HG03354 (cell line): ENCODE measurements at regions not wholly inside any gene's neighbourhood (a gene's known extent, or its start where the extent isn't known, plus 50 kb on each side); places are given as distances from the start of the nearest gene placed in this dataset.

Source experiments
- ATAC-seq: cut with Tn5 transposase; IDR thresholded peaks from one replicate; pipeline ENCODE4 v1.9.1; 2021; ENCODE audit warnings: mild to moderate bottlenecking; ENCODE audit not compliant: unreplicated experiment, poor library complexity, severe bottlenecking

- ATAC-seq, result no peak
Observed at GRCh38 chr9:119961774-119962424, 592.7 kb upstream of the BRINP1 start.

DNA sequence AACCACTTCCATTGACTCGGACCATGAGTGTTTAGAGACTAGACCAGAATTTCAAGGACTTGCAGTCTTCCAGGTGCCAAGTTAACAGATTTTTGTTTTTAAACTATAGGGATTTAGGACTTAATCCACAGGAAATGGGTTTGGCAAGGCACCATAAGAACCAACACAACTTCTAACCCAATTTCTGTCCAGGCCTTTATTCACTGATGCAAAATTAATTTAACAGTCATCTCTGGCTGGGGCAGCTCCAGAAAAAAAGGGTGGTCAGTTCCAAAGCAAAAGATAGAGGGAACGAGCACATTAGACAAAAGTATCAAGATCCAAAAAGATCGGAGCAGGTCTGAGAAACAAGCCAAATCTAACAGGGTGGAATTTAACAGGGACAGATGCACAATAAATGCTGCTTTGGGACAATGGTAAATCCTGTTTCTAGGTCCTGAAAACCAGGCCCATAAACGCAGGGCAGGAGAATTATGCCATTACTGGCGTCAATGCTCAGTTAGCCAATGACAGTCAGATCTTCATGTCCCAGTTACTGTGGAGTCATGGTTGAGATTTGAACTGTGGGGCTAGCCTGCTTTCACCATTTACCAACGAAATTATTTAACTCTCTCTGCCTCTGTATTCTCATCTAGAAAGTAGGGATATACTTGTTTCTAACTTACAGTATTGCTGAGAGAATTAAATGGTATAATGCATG, 590.8 kb upstream of the BRINP1 start:
- no peak for ATAC-seq

DNA sequence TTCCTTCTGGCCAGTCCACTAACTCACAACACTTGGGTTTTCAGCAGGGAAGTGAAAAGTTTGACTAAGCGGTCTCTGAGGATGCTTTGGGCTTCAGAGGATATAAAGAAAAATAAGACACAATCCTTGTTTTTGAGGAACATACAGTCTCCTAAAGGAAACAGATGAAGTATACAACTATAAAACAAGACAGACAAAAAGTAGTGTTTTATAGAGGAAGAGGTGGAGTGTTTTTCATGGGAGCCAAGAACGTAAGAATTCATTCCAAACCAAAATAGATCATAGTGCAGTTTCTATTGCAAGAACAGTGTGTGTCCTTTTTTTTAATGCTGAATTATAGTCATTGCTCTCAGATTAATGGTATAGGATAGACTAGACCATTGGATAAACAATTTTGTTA, 586.9 kb upstream of the BRINP1 start:
- no peak for ATAC-seq

- no peak for ATAC-seq
Observed at GRCh38 chr9:119955276-119955675, 586.0 kb upstream of the BRINP1 start.

DNA sequence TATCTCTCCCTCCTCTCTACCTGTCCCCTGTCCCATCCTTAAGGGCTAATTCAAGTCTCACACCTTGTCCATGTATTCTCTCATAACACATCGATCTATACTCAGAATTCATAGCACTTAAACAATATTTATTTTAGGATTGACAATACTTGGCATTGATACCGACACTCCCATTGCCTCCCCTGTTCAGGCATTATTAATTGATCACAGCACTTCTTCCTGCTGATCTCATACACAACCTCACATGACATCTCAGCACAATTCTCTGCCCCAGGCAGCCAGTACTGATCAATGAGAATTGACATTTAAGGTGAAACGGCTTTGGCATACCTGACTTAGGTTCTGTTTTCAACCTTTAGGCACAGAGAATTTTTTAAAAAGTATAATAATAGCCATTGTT, 582.4 kb upstream of the BRINP1 start:
- ATAC-seq, result no peak

GRCh38 chr9:119951090-119951489, 581.9 kb upstream of the BRINP1 start:
- no peak for ATAC-seq

- ATAC-seq, result no peak
Observed at GRCh38 chr9:119945686-119946085, 576.5 kb upstream of the BRINP1 start.

DNA sequence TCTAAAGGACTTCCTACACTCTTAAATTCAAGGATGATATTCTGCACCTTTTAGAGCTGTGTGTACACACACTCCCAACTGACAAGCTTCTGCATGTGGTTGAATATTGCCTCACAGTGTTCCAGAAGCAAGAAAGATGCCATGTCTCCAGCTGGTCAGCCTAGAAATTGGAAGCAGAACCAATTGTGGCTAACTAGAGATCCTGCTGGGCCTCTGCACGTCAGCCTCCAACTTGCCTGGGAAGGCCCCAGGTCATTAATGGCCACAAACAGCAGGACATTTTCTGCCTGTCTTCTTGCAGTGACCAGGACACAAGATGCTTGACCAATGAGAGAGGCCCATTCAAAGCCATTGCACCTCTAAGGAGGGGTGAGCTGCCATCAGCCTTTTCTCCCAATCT, 571.9 kb upstream of the BRINP1 start:
- ATAC-seq, result no peak

GRCh38 chr9:119938871-119939270, 569.6 kb upstream of the BRINP1 start:
- no peak for ATAC-seq

DNA sequence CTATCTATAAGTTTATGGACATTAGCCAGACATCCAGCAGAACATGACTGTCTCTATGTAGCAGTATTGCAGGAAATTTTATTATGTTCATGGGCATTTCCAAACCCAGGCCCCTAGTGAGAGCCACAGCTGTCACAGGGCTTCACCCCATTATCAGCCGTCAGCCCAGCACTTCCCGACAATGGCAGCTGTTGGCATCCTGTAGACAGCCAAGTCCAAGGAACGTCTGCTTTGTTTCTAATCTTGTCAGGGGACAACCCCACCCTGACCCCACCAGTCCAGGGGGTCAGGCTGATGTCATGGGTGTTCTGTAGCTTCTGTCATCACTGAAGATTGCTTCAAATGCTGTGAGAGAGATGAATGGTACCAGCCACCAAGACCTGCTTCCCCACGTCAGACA, 565.3 kb upstream of the BRINP1 start:
- ATAC-seq, result no peak

- ATAC-seq, result no peak
Observed at GRCh38 chr9:119933191-119933590, 564.0 kb upstream of the BRINP1 start.

- ATAC-seq, result no peak
Observed at GRCh38 chr9:119924736-119925135, 555.5 kb upstream of the BRINP1 start.

DNA sequence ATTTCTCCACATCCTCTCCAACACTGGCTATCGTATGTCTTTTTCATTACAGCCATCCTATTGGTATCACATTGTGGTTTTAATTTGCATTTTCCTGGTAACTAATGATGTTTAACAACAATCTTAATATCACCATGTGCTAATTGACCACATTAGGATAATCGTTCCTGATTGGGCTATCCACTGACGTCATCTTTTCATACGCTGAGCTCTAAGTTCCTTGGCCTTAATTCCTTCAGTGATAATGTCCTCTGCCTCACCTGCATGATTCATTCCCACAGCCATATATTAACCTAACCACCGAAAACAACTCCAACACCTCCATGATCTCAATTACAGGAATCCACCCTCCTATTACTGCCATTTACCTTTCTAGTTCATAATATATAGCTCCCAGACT, 547.9 kb upstream of the BRINP1 start:
- ATAC-seq, result no peak

DNA sequence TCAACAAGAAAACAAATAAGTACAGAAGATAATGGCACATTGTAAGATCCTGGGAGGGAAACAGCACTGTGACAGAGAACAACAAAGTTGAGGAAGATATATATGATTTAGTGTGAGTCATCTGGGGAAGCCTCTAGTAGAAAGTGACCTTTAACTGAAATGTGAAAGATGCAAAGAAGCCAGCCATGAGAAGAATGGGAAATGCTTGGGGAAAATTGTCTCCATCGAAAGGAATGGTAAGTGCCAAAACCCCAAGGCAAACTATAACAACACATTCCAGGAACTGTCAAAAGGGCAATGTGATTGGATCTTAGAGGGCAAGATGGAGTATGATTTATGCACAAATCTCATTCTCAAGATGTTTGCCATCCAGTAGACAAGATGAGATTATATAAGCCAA, 537.8 kb upstream of the BRINP1 start:
- no peak for ATAC-seq

- no peak for ATAC-seq
Observed at GRCh38 chr9:119905724-119906123, 536.5 kb upstream of the BRINP1 start.

DNA sequence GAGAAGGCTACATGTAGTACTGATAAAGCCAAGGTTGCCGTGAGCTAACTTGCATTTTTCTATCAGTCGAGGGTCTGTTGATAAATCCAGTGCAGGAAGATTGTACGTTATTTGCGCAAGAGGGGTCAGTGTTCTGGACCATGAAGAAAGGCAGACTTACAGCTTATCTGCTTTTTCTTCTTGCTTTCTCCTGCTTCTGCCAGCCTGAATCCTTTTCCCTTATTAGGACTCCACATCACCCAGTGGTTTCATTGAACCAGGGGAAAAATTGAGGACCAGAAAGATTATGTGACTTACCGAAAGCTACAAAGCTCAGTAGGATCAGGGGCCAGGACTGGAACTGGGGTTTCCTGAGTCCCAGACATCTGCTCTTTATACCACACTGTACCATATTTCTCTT, 534.6 kb upstream of the BRINP1 start:
- no peak for ATAC-seq

- no peak for ATAC-seq
Observed at GRCh38 chr9:119902611-119903010, 533.4 kb upstream of the BRINP1 start.

GRCh38 chr9:119898316-119898715, 529.1 kb upstream of the BRINP1 start:
- no peak for ATAC-seq

DNA sequence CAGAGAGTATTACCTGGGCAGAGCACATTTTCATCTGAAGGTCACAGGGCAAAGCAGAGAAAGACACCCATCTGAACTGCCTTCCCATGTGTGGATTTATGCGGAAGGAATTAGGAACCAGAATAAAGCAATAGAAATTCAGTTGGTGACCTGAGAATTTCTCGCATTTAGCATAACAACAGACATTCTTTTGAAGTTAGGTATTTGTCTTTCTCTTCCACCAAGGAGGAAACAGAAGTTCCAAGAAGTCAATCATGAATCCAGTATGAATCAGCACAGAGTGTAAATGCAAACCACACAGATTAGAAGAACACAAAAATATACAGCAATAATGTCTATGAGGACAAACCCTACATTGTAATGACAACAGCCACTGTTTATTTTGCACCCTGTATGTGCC, 515.2 kb upstream of the BRINP1 start:
- no peak for ATAC-seq

DNA sequence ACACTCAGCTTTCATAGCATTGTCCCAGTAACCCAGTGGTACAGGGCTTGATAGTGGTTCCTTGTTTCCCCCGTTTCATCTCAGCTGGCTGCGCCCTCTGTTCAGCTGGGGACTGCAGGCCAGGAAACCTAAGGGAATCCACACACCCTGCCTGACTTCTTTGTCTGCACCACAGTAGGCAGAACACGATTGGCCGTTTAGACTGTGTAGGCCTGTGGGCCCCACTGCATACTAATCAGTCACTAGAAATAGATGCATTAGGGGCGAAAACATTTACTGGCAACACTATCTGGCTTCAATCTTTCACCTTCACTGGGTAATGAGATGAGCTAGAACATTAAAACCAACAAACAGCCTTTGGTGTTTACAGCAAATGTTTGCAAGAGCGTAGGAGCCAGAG, 512.7 kb upstream of the BRINP1 start:
- ATAC-seq, result no peak

- no peak for ATAC-seq
Observed at GRCh38 chr9:119880361-119880760, 511.1 kb upstream of the BRINP1 start.

GRCh38 chr9:119877306-119877705, 508.1 kb upstream of the BRINP1 start:
- ATAC-seq, result no peak
